SU-DHL-6 (cell line): ENCODE measurements at regions not wholly inside any gene's neighbourhood (a gene's known extent, or its start where the extent isn't known, plus 50 kb on each side); places are given as distances from the start of the nearest gene placed in this dataset.

Experiments
- H2AFZ ChIP-seq: fragments of 200-600 bp; sonication (generic); 2 replicates; pipeline ENCODE4 v1.6.1; 2014; ENCODE audit warnings: low read depth, mild to moderate bottlenecking, moderate library complexity, mixed read lengths, antibody characterized with exemption, low read length; ENCODE audit not compliant: severe bottlenecking
- H3F3A ChIP-seq: fragments of 200-600 bp; shearing (Covaris generic); 2 replicates; pipeline ENCODE4 v1.6.0; 2016; ENCODE audit warnings: antibody characterized with exemption, mild to moderate bottlenecking; ENCODE audit not compliant: insufficient read depth
- H3K27ac ChIP-seq: fragments of 200-600 bp; sonication (generic); 2 replicates; pipeline ENCODE4 v1.5.1; 2016; ENCODE audit warnings: low read depth, mild to moderate bottlenecking, low read length, moderate library complexity, mixed read lengths
- H3K27me3 ChIP-seq: fragments of 200-600 bp; sonication (generic), shearing (Covaris generic); 2 replicates; pipeline ENCODE4 v1.6.0; 2014; ENCODE audit warnings: mild to moderate bottlenecking, low read length
- H3K36me3 ChIP-seq: fragments of 200-600 bp; sonication (generic); 2 replicates; pipeline ENCODE4 v1.6.1; 2014; ENCODE audit warnings: mild to moderate bottlenecking, low read length, mixed read lengths
- H3K4me2 ChIP-seq: fragments of 300-600, 200-600 bp; shearing (Covaris generic), sonication (generic); 2 replicates; pipeline ENCODE4 v1.6.0; 2014; ENCODE audit warnings: low read length, low read depth, mild to moderate bottlenecking; ENCODE audit not compliant: poor library complexity, severe bottlenecking
- H3K4me3 ChIP-seq: fragments of 200-600 bp; sonication (generic); 2 replicates; pipeline ENCODE4 v1.5.1; 2014; ENCODE audit warnings: antibody characterized with exemption, low read length, mild to moderate bottlenecking, mixed read lengths; ENCODE audit not compliant: insufficient read depth, poor library complexity, severe bottlenecking
- H3K79me2 ChIP-seq: fragments of 200-600 bp; sonication (generic); 2 replicates; pipeline ENCODE4 v1.6.1; 2014; ENCODE audit warnings: mild to moderate bottlenecking, low read length, moderate library complexity; ENCODE audit not compliant: insufficient read depth
- H3K9ac ChIP-seq: fragments of 200-600 bp; sonication (generic); 2 replicates; pipeline ENCODE4 v1.7.0; 2014; ENCODE audit warnings: mild to moderate bottlenecking, low read length
- H3K9me2 ChIP-seq: fragments of 200-600 bp; sonication (generic); replicated peaks from 2 replicates; pipeline ENCODE4 v1.6.1; 2014; ENCODE audit warnings: low read length; ENCODE audit not compliant: insufficient read depth
- H3K9me3 ChIP-seq: fragments of 200-600 bp; sonication (generic); 2 replicates; pipeline ENCODE4 v1.6.1; 2014; ENCODE audit warnings: low read length, mixed read lengths; ENCODE audit not compliant: insufficient read depth
- H4K20me1 ChIP-seq: fragments of 200-600 bp; sonication (generic); 2 replicates; pipeline ENCODE4 v1.6.1; 2014; ENCODE audit warnings: low read depth, mild to moderate bottlenecking, antibody characterized with exemption, low read length, moderate library complexity, mixed read lengths
- CTCF ChIP-seq: fragments of 200-600 bp; sonication (generic); IDR thresholded peaks from one replicate; pipeline ENCODE4 v1.5.1; 2017; ENCODE audit warnings: antibody characterized with exemption, mild to moderate bottlenecking, low read length, moderate library complexity; ENCODE audit not compliant: insufficient read depth, poor library complexity, severe bottlenecking
- EZH2phosphoT487 ChIP-seq: fragments of 200-600 bp; sonication (generic), shearing (Covaris generic); conservative IDR thresholded peaks from 2 replicates; pipeline ENCODE4 v1.6.1; 2018; ENCODE audit warnings: mild to moderate bottlenecking, antibody characterized with exemption, low read length, moderate library complexity, mixed read lengths

GRCh38 chr2:183825710-183826109 lies 701.5 kb downstream of the NUP35 start:
- no peak for TF ChIP-seq CTCF
- TF ChIP-seq EZH2phosphoT487: no peak
- Histone ChIP-seq H3K27ac (no peak overlapping the region), H4K20me1 (no peaks in the 10 kb centered on the region), H2AFZ (no peak overlapping the region), H3F3A (no peaks in the 10 kb centered on the region), H3K9ac (no peak overlapping the region), H3K36me3 (no peaks in the 10 kb centered on the region), H3K4me2 (no peak overlapping the region), H3K27me3 (no peaks in the 10 kb centered on the region), H3K79me2 (no peaks in the 10 kb centered on the region), H3K9me3 (peaks cover 14% of the 10 kb centered on the region; the same call in 1 of the 2 replicates), H3K4me3 (no peak overlapping the region), H3K9me2 (no peaks in the 10 kb centered on the region)

- Histone ChIP-seq H3K4me2 (no peak overlapping the region), H3K9me3 (peaks cover 14% of the 10 kb centered on the region; the same call in 1 of the 2 replicates)
- TF ChIP-seq EZH2phosphoT487: no peak
- no peak for TF ChIP-seq CTCF
Measured at GRCh38 chr2:183829931-183830330, 705.7 kb downstream of the NUP35 start.

GRCh38 chr2:183837157-183837556 lies 712.9 kb downstream of the NUP35 start:
- Histone ChIP-seq H3K4me2 (no peak overlapping the region), H4K20me1 (no peaks in the 10 kb centered on the region), H3K4me3 (no peak overlapping the region), H3K27me3 (no peaks in the 10 kb centered on the region), H3K9ac (no peak overlapping the region), H3F3A (no peaks in the 10 kb centered on the region), H2AFZ (no peak overlapping the region), H3K9me2 (no peaks in the 10 kb centered on the region), H3K27ac (no peak overlapping the region), H3K36me3 (no peaks in the 10 kb centered on the region), H3K9me3 (no peaks in the 10 kb centered on the region), H3K79me2 (no peaks in the 10 kb centered on the region)
- TF ChIP-seq CTCF: no peak
- no peak for TF ChIP-seq EZH2phosphoT487

More at GRCh38 chr2:183829931-183830330, 705.7 kb downstream of the NUP35 start:
- Histone ChIP-seq H3K27me3 (no peaks in the 10 kb centered on the region), H2AFZ (no peak overlapping the region), H3K27ac (no peak overlapping the region), H3K4me3 (no peak overlapping the region), H3K79me2 (no peaks in the 10 kb centered on the region), H3F3A (no peaks in the 10 kb centered on the region), H4K20me1 (no peaks in the 10 kb centered on the region), H3K9me2 (no peaks in the 10 kb centered on the region), H3K9ac (no peak overlapping the region), H3K36me3 (no peaks in the 10 kb centered on the region)

GRCh38 chr2:183838295-183838694 lies 714.1 kb downstream of the NUP35 start:
- Histone ChIP-seq H3K9me2 (no peaks in the 10 kb centered on the region), H3F3A (no peaks in the 10 kb centered on the region), H3K9ac (no peak overlapping the region), H3K4me3 (no peak overlapping the region), H3K27me3 (no peaks in the 10 kb centered on the region), H4K20me1 (no peaks in the 10 kb centered on the region), H3K27ac (no peak overlapping the region), H2AFZ (no peak overlapping the region), H3K36me3 (no peaks in the 10 kb centered on the region), H3K9me3 (no peaks in the 10 kb centered on the region), H3K79me2 (no peaks in the 10 kb centered on the region), H3K4me2 (no peak overlapping the region)
- TF ChIP-seq CTCF: no peak
- TF ChIP-seq EZH2phosphoT487: no peak
